Hepatocyte (in vitro differentiated cells): ENCODE measurements at regions not wholly inside any gene's neighbourhood (a gene's known extent, or its start where the extent isn't known, plus 50 kb on each side); places are given as distances from the start of the nearest gene placed in this dataset.

ENCODE experiments used
- EZH2phosphoT487 ChIP-seq: fragments of 200-600 bp; sonication (generic); IDR thresholded peaks from one replicate; pipeline ENCODE4 v1.6.1; 2018; ENCODE audit warnings: antibody characterized with exemption, mild to moderate bottlenecking, low read depth, moderate library complexity; ENCODE audit not compliant: unreplicated experiment, severe bottlenecking
- TF ChIP-seq, protein P1 (sequence below): fragments of 200-600 bp; sonication (generic); IDR thresholded peaks from 2 replicates; pipeline ENCODE4 v1.5.1; 2016; ENCODE audit warnings: antibody characterized with exemption, mild to moderate bottlenecking; ENCODE audit not compliant: poor library complexity

DNA sequence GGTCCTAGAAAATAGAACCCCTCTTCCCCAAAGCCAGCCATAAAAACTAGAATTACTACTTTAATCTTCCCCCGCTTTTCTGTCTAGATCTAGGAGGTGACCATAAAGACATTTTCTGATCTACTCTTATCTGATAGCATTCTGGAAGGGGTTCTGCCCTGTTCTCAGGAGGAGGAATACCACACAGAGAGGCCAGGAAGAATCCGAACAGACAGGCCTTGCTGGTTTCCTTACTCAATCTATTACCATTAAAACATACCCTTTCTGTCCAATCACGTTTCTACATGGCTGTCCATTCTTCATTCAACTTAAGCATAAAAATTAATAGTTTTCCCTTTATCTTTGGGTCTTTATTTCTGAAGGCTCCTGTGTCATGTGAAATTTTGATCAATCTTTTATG lies 198.7 kb downstream of the GPAT3 start:
- TF ChIP-seq, protein P1, sequence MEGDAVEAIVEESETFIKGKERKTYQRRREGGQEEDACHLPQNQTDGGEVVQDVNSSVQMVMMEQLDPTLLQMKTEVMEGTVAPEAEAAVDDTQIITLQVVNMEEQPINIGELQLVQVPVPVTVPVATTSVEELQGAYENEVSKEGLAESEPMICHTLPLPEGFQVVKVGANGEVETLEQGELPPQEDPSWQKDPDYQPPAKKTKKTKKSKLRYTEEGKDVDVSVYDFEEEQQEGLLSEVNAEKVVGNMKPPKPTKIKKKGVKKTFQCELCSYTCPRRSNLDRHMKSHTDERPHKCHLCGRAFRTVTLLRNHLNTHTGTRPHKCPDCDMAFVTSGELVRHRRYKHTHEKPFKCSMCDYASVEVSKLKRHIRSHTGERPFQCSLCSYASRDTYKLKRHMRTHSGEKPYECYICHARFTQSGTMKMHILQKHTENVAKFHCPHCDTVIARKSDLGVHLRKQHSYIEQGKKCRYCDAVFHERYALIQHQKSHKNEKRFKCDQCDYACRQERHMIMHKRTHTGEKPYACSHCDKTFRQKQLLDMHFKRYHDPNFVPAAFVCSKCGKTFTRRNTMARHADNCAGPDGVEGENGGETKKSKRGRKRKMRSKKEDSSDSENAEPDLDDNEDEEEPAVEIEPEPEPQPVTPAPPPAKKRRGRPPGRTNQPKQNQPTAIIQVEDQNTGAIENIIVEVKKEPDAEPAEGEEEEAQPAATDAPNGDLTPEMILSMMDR = no peak
- no peak for TF ChIP-seq EZH2phosphoT487
